Activated CD4-positive, alpha-beta T cell treated with anti-CD3 and anti-CD28 coated beads for 24 hours (primary cell): ENCODE measurements at regions not wholly inside any gene's neighbourhood (a gene's known extent, or its start where the extent isn't known, plus 50 kb on each side); places are given as distances from the start of the nearest gene placed in this dataset.
"Not testable (repeated sequence)": the region's sequence is repeated elsewhere in the genome, so short reads cannot be mapped to it uniquely, and the experiment has no call there.

Experiments used
- DNase-seq, 2 donors: peaks; one replicate each; pipeline ENCODE4 v3.0.0-alpha.2; 2020; ENCODE audit warnings: low read depth in 2 of 2

DNA sequence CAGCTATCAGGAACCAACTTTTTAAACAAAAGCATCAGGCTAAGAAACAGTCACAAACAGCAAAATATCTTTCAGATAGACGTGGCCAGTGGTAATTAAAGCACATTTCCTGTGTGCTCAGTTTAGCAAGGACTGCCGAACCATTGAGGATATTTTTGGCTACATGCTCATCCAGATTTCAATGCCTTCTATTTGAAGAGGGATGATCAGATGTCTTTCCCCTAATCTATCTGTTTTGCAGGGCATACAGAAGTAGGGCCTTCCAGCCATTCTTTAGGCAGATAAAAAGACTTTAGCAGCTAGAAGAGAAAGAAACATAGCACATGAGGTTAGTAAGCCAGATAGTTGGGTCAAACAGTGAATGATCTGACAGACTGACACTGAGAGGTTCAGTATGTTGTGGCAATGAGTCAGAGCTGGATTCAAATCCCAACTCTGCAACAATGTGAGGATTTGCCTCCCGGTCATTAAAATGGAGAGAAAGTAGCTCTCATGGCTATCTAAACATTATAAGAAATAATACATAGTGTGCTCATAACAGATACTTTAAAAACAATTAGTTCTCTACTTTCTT is 100.0 kb upstream of the PRKG2 start:
- no peak for DNase-seq

GRCh38 chr4:81314196-81314896 is 99.3 kb upstream of the PRKG2 start:
- no peak for DNase-seq

GRCh38 chr4:81307991-81308390 is 93.0 kb upstream of the PRKG2 start:
- no peak for DNase-seq

DNA sequence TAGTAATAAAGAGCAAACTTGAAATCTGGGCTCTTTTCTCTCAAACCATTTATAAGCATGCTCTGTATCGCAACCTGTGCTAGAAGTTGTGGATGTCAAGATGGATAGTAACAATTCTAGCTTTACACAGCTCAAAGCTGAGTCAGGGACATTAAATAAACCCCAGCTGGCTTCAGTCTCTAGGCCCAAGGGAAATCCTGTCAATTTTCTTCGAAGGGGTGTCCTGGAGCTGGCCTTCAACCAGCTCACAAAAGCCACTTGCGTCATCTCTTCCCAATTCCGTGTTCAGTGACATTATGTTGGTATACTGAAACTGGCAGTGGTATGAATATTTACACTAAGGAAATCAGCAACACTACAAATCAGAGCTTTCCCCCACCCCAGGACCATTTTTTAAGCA is 89.8 kb upstream of the PRKG2 start:
- no peak for DNase-seq

GRCh38 chr4:81300352-81300751 is 85.3 kb upstream of the PRKG2 start:
- not testable (repeated sequence) for DNase-seq

- no peak for DNase-seq
Measured at GRCh38 chr4:81290813-81291212, 75.8 kb upstream of the PRKG2 start.

GRCh38 chr4:81287101-81287500 is 72.1 kb upstream of the PRKG2 start:
- no peak for DNase-seq

- DNase-seq = no peak
Measured at GRCh38 chr4:81282131-81282530, 67.1 kb upstream of the PRKG2 start.

GRCh38 chr4:81274460-81274859 is 59.4 kb upstream of the PRKG2 start:
- DNase-seq = no peak

GRCh38 chr4:81272671-81273070 is 57.6 kb upstream of the PRKG2 start:
- DNase-seq = no peak
